ENCODE measurements at regions not wholly inside any gene's neighbourhood (a gene's known extent, or its start where the extent isn't known, plus 50 kb on each side); places are given as distances from the start of the nearest gene placed in this dataset.

GRCh38 chr2:513981-514706 is 163.1 kb downstream of the TMEM18 start:
- TF ChIP-seq CTCF (IDR thresholded peaks at IDR 0.05; ENCODE audit: low read depth, low read length, missing control alignments), result no peak
- no peak overlapping the region for H3K4me3 ChIP-seq (replicated peaks; ENCODE audit: low read depth, low read length)
- no peak for DNase-seq (ENCODE audit: extremely low read depth, low read depth)

GRCh38 chr2:510839-511238 is 166.4 kb downstream of the TMEM18 start:
- no peak for TF ChIP-seq CTCF (IDR thresholded peaks at IDR 0.05; ENCODE audit: low read depth, low read length, missing control alignments)
- DNase-seq (ENCODE audit: extremely low read depth, low read depth), result no peak

GRCh38 chr2:509888-510287 is 167.3 kb downstream of the TMEM18 start:
- no peak for DNase-seq (ENCODE audit: extremely low read depth, low read depth)
- TF ChIP-seq CTCF (IDR thresholded peaks at IDR 0.05; ENCODE audit: low read depth, low read length, missing control alignments), result no peak
- no peak overlapping the region for H3K4me3 ChIP-seq (replicated peaks; ENCODE audit: low read depth, low read length)

More at GRCh38 chr2:510839-511238, 166.4 kb downstream of the TMEM18 start:
- H3K4me3 ChIP-seq (replicated peaks; ENCODE audit: low read depth, low read length), result no peak overlapping the region

GRCh38 chr2:508121-508520 is 169.1 kb downstream of the TMEM18 start:
- no peak overlapping the region for H3K4me3 ChIP-seq (replicated peaks; ENCODE audit: low read depth, low read length)
- no peak for DNase-seq (ENCODE audit: extremely low read depth, low read depth)
- TF ChIP-seq CTCF (IDR thresholded peaks at IDR 0.05; ENCODE audit: low read depth, low read length, missing control alignments), result no peak

GRCh38 chr2:506866-507265 is 170.3 kb downstream of the TMEM18 start:
- no peak for DNase-seq (ENCODE audit: extremely low read depth, low read depth)
- TF ChIP-seq CTCF (IDR thresholded peaks at IDR 0.05; ENCODE audit: low read depth, low read length, missing control alignments), result no peak
- no peak overlapping the region for H3K4me3 ChIP-seq (replicated peaks; ENCODE audit: low read depth, low read length)

GRCh38 chr2:506451-506850 is 170.8 kb downstream of the TMEM18 start:
- DNase-seq (ENCODE audit: extremely low read depth, low read depth), result no peak
- TF ChIP-seq CTCF (IDR thresholded peaks at IDR 0.05; ENCODE audit: low read depth, low read length, missing control alignments), result no peak
- no peak overlapping the region for H3K4me3 ChIP-seq (replicated peaks; ENCODE audit: low read depth, low read length)

- H3K4me3 ChIP-seq (replicated peaks; ENCODE audit: low read depth, low read length), result no peak overlapping the region
- no peak for DNase-seq (ENCODE audit: extremely low read depth, low read depth)
- TF ChIP-seq CTCF (IDR thresholded peaks at IDR 0.05; ENCODE audit: low read depth, low read length, missing control alignments), result no peak
Observed at GRCh38 chr2:505941-506340, 171.3 kb downstream of the TMEM18 start.
